Sigmoid colon (tissue), 6 donors: ENCODE measurements at regions not wholly inside any gene's neighbourhood (a gene's known extent, or its start where the extent isn't known, plus 50 kb on each side); places are given as distances from the start of the nearest gene placed in this dataset.

ENCODE experiments used
- DNase-seq: peaks from one replicate; pipeline ENCODE4 v3.0.0-alpha.2; 2019
- H3K27ac ChIP-seq, 4 donors: fragments of 200-600 bp; sonication (generic); one replicate each; pipeline ENCODE4 v1.5.1; 2016 to 2019; ENCODE audit warnings: mild to moderate bottlenecking in 1 of 4
- H3K27me3 ChIP-seq, 3 donors: fragments of 200-600 bp; sonication (generic); one replicate each; pipeline ENCODE4 v1.5.1; 2019; ENCODE audit warnings: mild to moderate bottlenecking in 1 of 3
- H3K36me3 ChIP-seq, 4 donors: fragments of 200-600 bp; sonication (generic); one replicate each; pipeline ENCODE4 v1.5.1; 2016 to 2019
- H3K4me1 ChIP-seq, 4 donors: fragments of 200-600 bp; sonication (generic); one replicate each; pipeline ENCODE4 v1.5.1; 2017 to 2019
- H3K4me3 ChIP-seq, 4 donors: fragments of 200-600 bp; sonication (generic); one replicate each; pipeline ENCODE4 v1.5.1; 2017 to 2019; ENCODE audit warnings: mild to moderate bottlenecking in 2 of 4, moderate library complexity in 1 of 4
- H3K9me3 ChIP-seq, 4 donors: fragments of 200-600 bp in 3 of 4; sonication (generic) in 3 of 4; one replicate each; pipeline versions ENCODE4 v1.5.1 to v1.6.1; 2013 to 2019
- CTCF ChIP-seq, 4 experiments: fragments of 450-650 bp in 3 of 4; fragments of 200-600 bp in 1 of 4; IDR thresholded peaks; one replicate each; pipeline ENCODE4 v1.5.1; 2016 to 2019; ENCODE audit warnings: antibody characterized with exemption in 4 of 4, mild to moderate bottlenecking in 3 of 4, moderate library complexity in 2 of 4
- EP300 ChIP-seq, 4 donors: sonication (generic); formaldehyde crosslinking; IDR thresholded peaks; one replicate each; pipeline ENCODE4 v1.6.1; 2017; ENCODE audit warnings: antibody characterized with exemption in 4 of 4
- POLR2A ChIP-seq, 2 donors: fragments of 450-650 bp; IDR thresholded peaks; one replicate each; pipeline ENCODE4 v1.6.1; 2016; ENCODE audit warnings: antibody characterized with exemption in 2 of 2, mild to moderate bottlenecking in 2 of 2, moderate library complexity in 2 of 2
- POLR2AphosphoS5 ChIP-seq, 4 donors: sonication (generic); formaldehyde crosslinking; IDR thresholded peaks; one replicate each; pipeline ENCODE4 v1.6.1; 2017; ENCODE audit warnings: antibody characterized with exemption in 4 of 4
- WGBS, 2 donors: extraction: QIAGEN DNeasy Blood & Tissue Kit; methylation state at CpG; one replicate each; pipeline ENCODE4 v1.1.7; 2013; 5-methylcytosine and 5-hydroxymethylcytosine counted together
- intact Hi-C: fragments of 100-400 bp; cut with DNase I; formaldehyde crosslinking; loops from one replicate; pipeline ENCODE4 v1.15.1; 2023
- donor health status: healthy with polysubstance abuse.
- donor health status: healthy.

- Histone ChIP-seq H3K4me1 (no peaks in the 10 kb centered on the region), H3K36me3 (no peaks in the 10 kb centered on the region), H3K27me3 (no peaks in the 10 kb centered on the region), H3K27ac (no peak overlapping the region), H3K9me3 (no peaks in the 10 kb centered on the region), H3K4me3 (no peak overlapping the region)
- intact Hi-C loops: no loop called here
- TF ChIP-seq CTCF (IDR thresholded peaks at IDR 0.05) (no peak), EP300 (IDR thresholded peaks at IDR 0.05) (no peak), POLR2AphosphoS5 (IDR thresholded peaks at IDR 0.05) (no peak), POLR2A (IDR thresholded peaks at IDR 0.05) (no peak)
- DNase-seq: no peak
- 92% methylated on average over 2 of the region's 2 CpGs for WGBS, 2 donors
These were observed 98.7 kb upstream of the ADO start for GRCh38 chr10:62705789-62706188.

GRCh38 chr10:62707810-62708209 lies 96.7 kb upstream of the ADO start:
- Histone ChIP-seq H3K9me3 (no peaks in the 10 kb centered on the region), H3K27ac (no peak overlapping the region), H3K4me1 (no peaks in the 10 kb centered on the region), H3K4me3 (no peak overlapping the region), H3K36me3 (no peaks in the 10 kb centered on the region), H3K27me3 (no peaks in the 10 kb centered on the region)
- no peak for DNase-seq
- 82 to 96% methylated on average over 2 of the region's 2 CpGs for WGBS, 2 donors
- intact Hi-C loops: no loop called here
- no peak for TF ChIP-seq POLR2AphosphoS5 (IDR thresholded peaks at IDR 0.05)
- TF ChIP-seq CTCF (IDR thresholded peaks at IDR 0.05): no peak
- TF ChIP-seq EP300 (IDR thresholded peaks at IDR 0.05): no peak
- TF ChIP-seq POLR2A (IDR thresholded peaks at IDR 0.05): no peak

- WGBS, 2 donors: 34 to 49% methylated on average over 4 of the region's 4 CpGs
- H3K4me3 ChIP-seq: no peak overlapping the region
- H3K27me3 ChIP-seq: no peaks in the 10 kb centered on the region
- DNase-seq: no peak
- intact Hi-C loops: no loop called here
- H3K9me3 ChIP-seq: no peaks in the 10 kb centered on the region
- no peaks in the 10 kb centered on the region for H3K36me3 ChIP-seq
- TF ChIP-seq EP300 (IDR thresholded peaks at IDR 0.05): no peak
- H3K4me1 ChIP-seq: no peaks in the 10 kb centered on the region
- H3K27ac ChIP-seq: no peak overlapping the region
These were observed 96.0 kb upstream of the ADO start for GRCh38 chr10:62708569-62708968.

- TF ChIP-seq POLR2A (IDR thresholded peaks at IDR 0.05) (no peak), POLR2AphosphoS5 (IDR thresholded peaks at IDR 0.05) (no peak), CTCF (IDR thresholded peaks at IDR 0.05) (no peak), EP300 (IDR thresholded peaks at IDR 0.05) (no peak)
- Histone ChIP-seq H3K27ac (no peak overlapping the region), H3K36me3 (no peaks in the 10 kb centered on the region), H3K27me3 (no peaks in the 10 kb centered on the region), H3K9me3 (no peaks in the 10 kb centered on the region), H3K4me3 (no peak overlapping the region), H3K4me1 (no peaks in the 10 kb centered on the region)
- intact Hi-C loops: no loop called here
- no peak for DNase-seq
- 64 to 80% methylated on average over 3 of the region's 3 CpGs for WGBS, 2 donors
These were observed 95.3 kb upstream of the ADO start for GRCh38 chr10:62709200-62709599.

- no peaks in the 10 kb centered on the region for H3K36me3 ChIP-seq
- H3K9me3 ChIP-seq: no peaks in the 10 kb centered on the region
- 31 to 53% methylated on average over 4 of the region's 4 CpGs for WGBS, 2 donors
- H3K27me3 ChIP-seq: no peaks in the 10 kb centered on the region
- no peak for DNase-seq
- H3K27ac ChIP-seq: no peak overlapping the region
- intact Hi-C loops: no loop called here
- no peak overlapping the region for H3K4me3 ChIP-seq
- no peak for TF ChIP-seq POLR2A (IDR thresholded peaks at IDR 0.05)
- TF ChIP-seq CTCF (IDR thresholded peaks at IDR 0.05): no peak
- no peak for TF ChIP-seq EP300 (IDR thresholded peaks at IDR 0.05)
- TF ChIP-seq POLR2AphosphoS5 (IDR thresholded peaks at IDR 0.05): no peak
- H3K4me1 ChIP-seq: no peaks in the 10 kb centered on the region
These were observed 94.3 kb upstream of the ADO start for GRCh38 chr10:62710182-62710581.
